HuH-7 (cell line): ENCODE measurements at regions not wholly inside any gene's neighbourhood (a gene's known extent, or its start where the extent isn't known, plus 50 kb on each side); places are given as distances from the start of the nearest gene placed in this dataset.
"Not testable (repeated sequence)": the region's sequence is repeated elsewhere in the genome, so short reads cannot be mapped to it uniquely, and the experiment has no call there.

Source experiments
- DNase-seq: peaks from one replicate; pipeline ENCODE4 v3.0.0; 2011; ENCODE audit warnings: low spot score

GRCh38 chr5:164206196-164206595 is 700.8 kb downstream of the MAT2B start:
- DNase-seq, result no peak

GRCh38 chr5:164207646-164208045 is 702.2 kb downstream of the MAT2B start:
- no peak for DNase-seq

- DNase-seq, result no peak
Observed at GRCh38 chr5:164210491-164210890, 705.1 kb downstream of the MAT2B start.

- no peak for DNase-seq
Observed at GRCh38 chr5:164214698-164215097, 709.3 kb downstream of the MAT2B start.

GRCh38 chr5:164217464-164217863 is 712.0 kb downstream of the MAT2B start:
- DNase-seq, result no peak

DNA sequence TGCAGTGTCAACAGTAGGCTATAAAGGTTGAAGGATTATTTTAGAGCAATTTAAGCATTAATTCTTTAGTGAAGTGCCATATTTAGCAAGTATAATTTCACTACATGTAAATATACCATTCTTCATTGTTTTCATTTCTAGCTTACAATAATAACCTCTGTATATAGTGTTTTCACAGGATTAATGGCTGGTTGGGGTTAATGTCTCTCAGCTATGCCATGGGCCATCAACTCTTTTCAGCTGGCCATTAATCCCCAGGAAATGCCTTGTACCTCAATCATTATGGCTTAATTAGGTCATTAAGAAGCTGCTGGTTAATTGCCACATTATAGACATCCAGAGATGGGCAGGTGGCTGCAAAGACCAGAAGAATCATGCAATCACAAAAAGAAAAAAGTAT is 715.1 kb downstream of the MAT2B start:
- no peak for DNase-seq

GRCh38 chr5:164224236-164224635 is 718.8 kb downstream of the MAT2B start:
- DNase-seq, result no peak

DNA sequence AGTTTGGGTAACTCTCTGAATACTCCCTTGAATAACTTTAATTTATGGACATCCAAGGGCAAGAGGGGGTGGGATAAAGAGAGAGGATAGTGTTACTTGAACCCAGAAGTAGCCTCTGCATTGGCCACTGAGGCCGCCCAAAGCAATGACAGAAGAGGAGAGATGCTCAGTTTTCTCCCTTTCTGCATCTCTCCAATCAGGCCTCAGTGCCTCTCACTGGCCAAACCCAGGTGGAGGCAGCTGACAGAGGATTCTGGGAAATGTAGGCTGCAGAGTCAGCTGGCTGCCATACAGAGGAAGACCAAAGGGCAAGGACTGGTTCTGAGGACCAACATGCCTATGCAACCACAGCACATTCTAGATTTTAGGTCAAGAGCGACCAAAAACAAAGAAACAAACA is 719.4 kb downstream of the MAT2B start:
- DNase-seq, result no peak

DNA sequence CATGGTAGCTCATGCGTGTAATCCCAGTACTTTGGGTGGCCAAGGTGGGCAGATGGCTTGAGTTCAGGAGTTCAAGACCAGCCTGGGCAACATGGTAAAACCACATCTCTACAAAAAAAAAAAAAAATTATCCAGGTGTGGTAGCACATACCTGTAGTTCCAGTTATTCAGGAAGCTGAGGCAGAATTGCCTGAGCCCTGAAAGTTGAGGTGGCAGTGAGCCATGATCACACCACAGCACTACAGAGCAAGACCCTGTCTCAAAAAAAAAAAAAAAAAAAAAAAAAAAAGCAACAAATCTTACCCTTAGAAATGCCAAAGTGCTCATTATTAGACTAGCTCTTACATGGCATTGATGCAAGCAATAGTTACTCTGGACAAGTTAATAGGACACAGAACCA is 724.9 kb downstream of the MAT2B start:
- DNase-seq, result no peak

GRCh38 chr5:164233791-164234190 is 728.4 kb downstream of the MAT2B start:
- no peak for DNase-seq

DNA sequence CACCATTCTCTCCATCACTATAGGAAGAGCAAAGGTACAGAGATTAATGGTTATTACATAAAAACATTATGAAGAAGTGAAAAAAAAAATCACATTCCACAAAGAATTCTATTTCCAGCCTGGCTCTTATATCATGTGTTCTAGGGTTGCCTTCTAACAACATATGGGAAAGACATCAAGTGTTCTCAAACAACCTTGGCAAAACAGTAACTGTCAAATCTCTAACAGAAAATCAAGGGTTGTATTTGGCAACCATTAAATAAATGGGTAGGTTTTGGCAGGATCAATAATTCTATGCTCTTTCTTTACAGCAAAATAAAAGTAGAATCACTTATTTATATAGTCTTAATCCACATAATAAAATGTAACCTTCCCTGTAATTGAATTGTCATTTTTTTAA is 728.9 kb downstream of the MAT2B start:
- DNase-seq, result no peak

- DNase-seq, result no peak
Observed at GRCh38 chr5:164235300-164235891, 730.0 kb downstream of the MAT2B start.

DNA sequence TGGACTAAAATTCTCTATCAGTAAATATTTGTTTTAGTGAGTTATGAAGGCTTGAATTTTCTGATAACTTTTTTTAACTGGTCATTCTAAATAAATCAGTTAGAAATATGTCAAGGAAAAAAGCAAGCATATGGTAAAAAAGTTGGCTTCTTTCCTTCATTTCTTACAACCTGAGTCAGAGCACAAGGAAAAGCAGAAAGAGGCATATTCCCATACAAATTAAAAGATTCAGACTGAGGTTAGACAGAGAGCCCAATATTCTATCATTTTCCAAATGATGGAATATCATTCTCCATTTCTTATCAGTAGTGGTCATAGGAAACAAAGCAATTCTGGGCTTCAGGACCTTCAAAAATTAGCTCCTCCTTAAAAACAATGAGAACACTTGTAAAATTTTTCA is 732.1 kb downstream of the MAT2B start:
- no peak for DNase-seq

DNA sequence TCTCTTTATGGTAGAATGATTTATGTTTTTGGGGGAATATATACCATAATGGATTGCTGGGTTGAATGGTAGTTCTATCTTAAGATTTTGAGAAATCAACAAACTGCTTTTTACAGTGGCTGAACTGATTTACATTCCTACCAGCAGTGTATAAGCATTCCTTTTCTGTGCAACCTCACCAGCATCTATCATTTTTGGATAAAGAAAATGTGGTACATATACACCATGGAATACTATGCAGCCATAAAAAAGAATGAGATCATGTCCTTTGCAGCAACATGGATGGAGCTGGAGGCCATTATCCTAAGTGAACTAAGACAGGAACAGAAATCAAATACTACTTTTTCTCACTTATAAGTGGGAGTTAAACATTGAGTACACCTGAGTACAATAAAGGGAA is 746.4 kb downstream of the MAT2B start:
- DNase-seq, result not testable (repeated sequence)

DNA sequence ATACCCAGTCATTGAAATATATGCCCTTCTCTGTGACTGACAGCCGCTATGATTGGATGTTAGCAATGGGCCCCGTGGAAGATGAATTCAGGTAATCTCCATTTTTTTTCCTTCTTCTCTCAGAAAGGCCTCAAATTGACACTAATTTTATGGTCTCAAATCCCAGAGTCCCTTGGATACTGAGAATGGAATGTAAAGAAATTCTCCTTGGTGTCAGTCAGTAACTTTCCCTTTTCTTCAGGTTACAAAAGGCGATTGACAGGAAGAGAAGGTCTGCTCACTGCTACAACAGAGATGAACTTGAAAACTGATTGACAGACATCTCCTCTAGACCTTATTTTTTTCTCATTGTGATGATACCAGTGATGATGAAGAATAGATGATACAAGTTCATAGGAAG is 748.3 kb downstream of the MAT2B start:
- DNase-seq, result no peak

- no peak for DNase-seq
Observed at GRCh38 chr5:164255598-164256213, 750.3 kb downstream of the MAT2B start.

DNA sequence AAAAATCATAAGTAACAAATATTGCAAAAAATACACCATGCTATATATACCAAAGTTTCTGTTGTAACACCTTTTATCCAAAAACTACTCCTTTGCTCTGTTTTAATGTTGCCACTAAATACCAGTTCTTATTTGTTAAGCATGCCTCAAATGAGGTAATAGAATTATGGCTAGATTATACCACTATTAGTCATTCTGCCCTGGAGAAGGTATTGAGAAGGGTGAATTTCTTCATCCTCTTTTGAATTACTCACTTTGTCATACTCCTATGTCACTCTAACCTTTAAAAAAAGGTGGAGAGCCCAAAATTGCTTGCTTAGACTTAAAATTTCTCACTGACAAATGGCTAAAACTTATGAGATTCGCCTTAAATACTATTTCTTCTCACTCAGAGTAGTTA is 750.9 kb downstream of the MAT2B start:
- DNase-seq, result no peak

GRCh38 chr5:164256954-164257353 is 751.5 kb downstream of the MAT2B start:
- DNase-seq, result no peak

DNA sequence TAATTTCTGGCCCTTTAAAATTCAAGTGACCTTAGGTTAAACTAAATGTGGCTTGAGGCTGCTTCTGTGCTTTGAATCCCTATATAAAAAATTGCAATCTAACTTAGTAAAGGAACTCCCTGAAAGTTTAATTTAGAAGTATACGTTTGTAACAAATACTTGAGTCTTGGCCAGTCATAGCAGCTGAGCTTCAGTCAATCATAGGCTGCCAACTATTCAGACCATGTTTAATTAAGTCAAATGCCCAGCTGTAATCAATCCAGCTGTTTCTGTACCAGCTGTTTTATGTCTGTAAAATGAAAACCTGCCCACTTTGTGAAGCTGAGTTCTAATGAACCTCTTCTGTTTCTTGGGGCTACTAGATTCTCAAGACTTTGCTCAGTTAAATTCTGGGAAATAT is 760.1 kb downstream of the MAT2B start:
- DNase-seq, result no peak

GRCh38 chr5:164266571-164266970 is 761.2 kb downstream of the MAT2B start:
- DNase-seq, result no peak

DNA sequence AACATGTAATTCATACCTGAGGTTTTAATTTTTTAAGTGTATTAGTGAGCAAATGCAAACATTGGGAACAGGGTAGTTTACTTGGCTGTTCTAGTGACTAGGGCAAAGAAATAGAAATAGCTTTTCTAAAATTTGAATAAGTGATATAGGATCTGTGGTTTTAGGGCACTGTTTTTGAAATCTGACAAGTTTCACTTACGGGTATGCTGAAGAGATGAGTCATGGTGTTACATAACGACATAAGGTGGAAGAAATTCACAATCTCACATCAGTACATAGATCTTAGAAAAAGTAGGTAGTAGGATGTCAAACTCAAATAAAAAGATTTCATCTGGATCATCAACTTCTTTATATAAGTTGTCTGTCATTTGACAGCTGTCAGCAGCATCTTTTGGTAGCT is 772.3 kb downstream of the MAT2B start:
- DNase-seq, result no peak

DNA sequence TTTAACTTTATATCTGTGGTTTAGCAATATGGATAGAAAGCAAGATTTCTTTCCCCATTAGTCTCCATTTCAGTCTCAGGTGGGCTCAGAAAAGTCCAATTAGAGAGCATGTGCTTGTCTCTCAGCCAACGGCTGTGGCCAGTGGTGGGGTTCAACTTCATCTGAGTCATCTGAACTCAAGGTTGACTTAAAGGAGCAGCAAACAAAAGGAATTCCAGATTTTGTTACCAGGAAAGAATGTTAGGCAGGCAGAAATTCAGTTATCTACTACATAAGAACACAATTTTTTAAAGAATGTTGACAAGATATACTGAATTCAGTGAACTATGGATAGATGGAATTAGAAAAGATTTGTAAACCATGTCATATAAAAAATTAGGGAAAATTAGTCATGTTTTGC is 784.1 kb downstream of the MAT2B start:
- DNase-seq, result no peak

DNA sequence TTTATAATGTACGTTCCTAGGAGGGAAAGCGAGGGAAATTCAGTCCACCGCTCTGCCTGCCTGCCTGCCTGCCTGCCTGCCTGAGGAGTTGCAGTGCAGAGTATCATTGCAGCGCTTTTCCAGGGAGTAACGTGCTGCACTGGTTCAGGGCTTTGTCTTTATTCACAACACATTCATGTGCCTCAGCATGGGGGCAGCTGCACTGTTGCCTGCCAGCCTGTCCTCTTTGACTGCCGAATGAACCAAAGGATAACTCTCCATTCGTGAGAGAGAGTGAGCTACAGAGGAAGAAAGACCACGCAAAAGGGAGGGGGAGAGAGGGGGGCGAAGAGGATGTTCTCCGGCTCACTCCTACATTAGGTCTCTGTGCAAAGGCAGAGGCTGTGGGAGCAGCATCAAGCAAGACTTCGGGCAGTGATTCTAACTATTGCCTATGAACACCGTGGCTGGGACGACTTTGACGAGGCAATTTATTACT is 791.2 kb downstream of the MAT2B start:
- no peak for DNase-seq

GRCh38 chr5:164298165-164298564 is 792.7 kb downstream of the MAT2B start:
- DNase-seq, result no peak
